Brain microvascular endothelial cell (primary cell): ENCODE measurements at regions not wholly inside any gene's neighbourhood (a gene's known extent, or its start where the extent isn't known, plus 50 kb on each side); places are given as distances from the start of the nearest gene placed in this dataset.

Experiments used
- DNase-seq: peaks from one replicate; pipeline ENCODE4 v3.0.0-alpha.2; 2020
- H3K27ac ChIP-seq: fragments of 250-450 bp; sonication (Bioruptor Pico); 2 replicates; pipeline ENCODE4 v1.5.1; 2020; ENCODE audit warnings: mild to moderate bottlenecking, moderate library complexity
- H3K27me3 ChIP-seq: fragments of 250-450 bp; sonication (Bioruptor Pico); replicated peaks from 2 replicates; pipeline ENCODE4 v1.5.1; 2020; ENCODE audit warnings: mild to moderate bottlenecking
- H3K36me3 ChIP-seq: fragments of 250-450 bp; sonication (Bioruptor Pico); replicated peaks from 2 replicates; pipeline ENCODE4 v1.5.1; 2020; ENCODE audit warnings: mild to moderate bottlenecking
- H3K4me3 ChIP-seq: 2 replicates; pipeline ENCODE4 v1.5.1; 2011; ENCODE audit warnings: low read depth, mild to moderate bottlenecking, control low read depth, low read length, moderate library complexity
- in situ Hi-C: cut with HindIII; loops from 2 replicates; pipeline ENCODE4 v1.10.0; 2017; ENCODE audit warnings: low sequenced_read_pairs, low pct_ligation_motif_present
- TF ChIP-seq, protein P1 (sequence below): IDR thresholded peaks from 2 replicates; pipeline ENCODE4 v1.5.1; 2011; ENCODE audit warnings: low read depth, mild to moderate bottlenecking, moderate library complexity, low read length, control low read depth, inconsistent platforms; ENCODE audit errors: missing control alignments

DNA sequence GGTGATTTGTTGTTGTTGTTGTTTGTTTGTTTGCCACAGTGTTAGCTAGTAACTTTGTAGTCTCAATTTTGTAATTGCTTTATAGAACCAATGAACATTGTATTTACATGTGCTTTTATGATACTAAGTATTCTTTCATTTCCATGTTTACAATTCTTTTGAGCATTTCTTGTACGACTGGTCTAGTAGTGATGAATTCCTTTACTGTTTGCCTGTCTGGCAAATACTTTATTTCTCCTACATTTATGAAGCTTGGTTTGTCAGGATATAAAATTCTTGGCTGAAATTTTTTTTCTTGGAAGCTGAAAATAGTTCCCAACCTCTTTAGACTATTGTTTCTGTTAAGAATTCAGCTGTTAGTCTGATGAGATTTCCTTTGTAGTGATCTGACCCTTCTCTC, 55.6 kb upstream of the SNCAIP start:
- in situ Hi-C loops = no loop called here
- no peak overlapping the region for H3K4me3 ChIP-seq
- no peak overlapping the region for H3K27ac ChIP-seq
- TF ChIP-seq, protein P1, sequence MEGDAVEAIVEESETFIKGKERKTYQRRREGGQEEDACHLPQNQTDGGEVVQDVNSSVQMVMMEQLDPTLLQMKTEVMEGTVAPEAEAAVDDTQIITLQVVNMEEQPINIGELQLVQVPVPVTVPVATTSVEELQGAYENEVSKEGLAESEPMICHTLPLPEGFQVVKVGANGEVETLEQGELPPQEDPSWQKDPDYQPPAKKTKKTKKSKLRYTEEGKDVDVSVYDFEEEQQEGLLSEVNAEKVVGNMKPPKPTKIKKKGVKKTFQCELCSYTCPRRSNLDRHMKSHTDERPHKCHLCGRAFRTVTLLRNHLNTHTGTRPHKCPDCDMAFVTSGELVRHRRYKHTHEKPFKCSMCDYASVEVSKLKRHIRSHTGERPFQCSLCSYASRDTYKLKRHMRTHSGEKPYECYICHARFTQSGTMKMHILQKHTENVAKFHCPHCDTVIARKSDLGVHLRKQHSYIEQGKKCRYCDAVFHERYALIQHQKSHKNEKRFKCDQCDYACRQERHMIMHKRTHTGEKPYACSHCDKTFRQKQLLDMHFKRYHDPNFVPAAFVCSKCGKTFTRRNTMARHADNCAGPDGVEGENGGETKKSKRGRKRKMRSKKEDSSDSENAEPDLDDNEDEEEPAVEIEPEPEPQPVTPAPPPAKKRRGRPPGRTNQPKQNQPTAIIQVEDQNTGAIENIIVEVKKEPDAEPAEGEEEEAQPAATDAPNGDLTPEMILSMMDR = no peak
- no peaks in the 10 kb centered on the region for H3K36me3 ChIP-seq
- DNase-seq = no peak
- H3K27me3 ChIP-seq = no peaks in the 10 kb centered on the region

DNA sequence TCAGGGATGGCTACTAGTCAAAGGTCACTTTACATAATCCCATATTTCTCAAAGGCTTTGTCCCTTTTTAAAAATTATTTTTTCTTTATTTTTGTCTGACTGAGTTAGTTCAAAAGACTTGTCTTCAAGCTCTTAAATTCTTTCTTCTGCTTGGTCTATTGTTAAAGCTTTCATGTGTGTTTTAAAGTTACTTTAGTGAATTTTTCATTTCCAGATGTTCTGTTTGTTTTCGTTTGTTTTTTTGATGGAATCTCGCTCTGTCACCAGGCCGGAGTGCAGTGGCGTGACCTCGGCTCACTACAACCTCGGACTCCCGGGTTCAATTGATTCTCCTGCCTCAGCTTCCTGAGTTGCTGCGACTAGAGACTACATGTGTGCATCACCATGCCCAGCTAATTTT, 55.0 kb upstream of the SNCAIP start:
- TF ChIP-seq, protein P1 = no peak
- H3K27me3 ChIP-seq = no peaks in the 10 kb centered on the region
- no peaks in the 10 kb centered on the region for H3K36me3 ChIP-seq
- no peak overlapping the region for H3K4me3 ChIP-seq
- in situ Hi-C loops = no loop called here
- no peak overlapping the region for H3K27ac ChIP-seq
- DNase-seq = no peak

- in situ Hi-C loops = no loop called here
- DNase-seq = no peak
- Histone ChIP-seq H3K27ac (no peak overlapping the region), H3K27me3 (no peaks in the 10 kb centered on the region), H3K36me3 (no peaks in the 10 kb centered on the region), H3K4me3 (no peak overlapping the region)
- TF ChIP-seq, protein P1 = no peak
Measured at GRCh38 chr5:122258241-122258640, 53.8 kb upstream of the SNCAIP start.

DNA sequence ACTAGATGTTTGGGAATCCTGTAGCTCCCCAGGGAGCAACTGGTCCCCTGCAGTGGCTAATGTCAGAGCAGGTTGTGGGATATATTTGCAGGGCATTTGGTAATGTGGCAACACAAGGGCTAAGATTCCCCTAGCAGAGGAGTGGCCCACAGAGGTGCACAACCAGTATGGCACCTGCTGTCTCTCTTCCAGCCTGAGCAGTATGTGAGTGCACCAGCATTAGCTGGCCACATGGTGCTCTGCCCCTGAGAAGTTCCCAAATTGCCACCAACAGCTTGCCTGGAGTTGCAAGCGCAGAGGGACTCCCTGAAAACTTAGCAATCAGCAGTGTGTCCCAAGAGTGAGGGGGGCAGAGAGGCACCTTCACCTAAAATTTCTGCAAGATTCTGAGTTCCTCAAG, 53.2 kb upstream of the SNCAIP start:
- H3K4me3 ChIP-seq = no peak overlapping the region
- no peak overlapping the region for H3K27ac ChIP-seq
- H3K27me3 ChIP-seq = no peaks in the 10 kb centered on the region
- no peak for DNase-seq
- in situ Hi-C loops = no loop called here
- H3K36me3 ChIP-seq = no peaks in the 10 kb centered on the region
- TF ChIP-seq, protein P1 = peak; percentile 7

GRCh38 chr5:122259995-122260394, 52.0 kb upstream of the SNCAIP start:
- in situ Hi-C loops = no loop called here
- TF ChIP-seq, protein P1 = no peak
- Histone ChIP-seq H3K27ac (peak overlapping the region; percentile 9), H3K36me3 (no peaks in the 10 kb centered on the region), H3K27me3 (no peaks in the 10 kb centered on the region), H3K4me3 (no peak overlapping the region)
- DNase-seq = peak; percentile 91

DNA sequence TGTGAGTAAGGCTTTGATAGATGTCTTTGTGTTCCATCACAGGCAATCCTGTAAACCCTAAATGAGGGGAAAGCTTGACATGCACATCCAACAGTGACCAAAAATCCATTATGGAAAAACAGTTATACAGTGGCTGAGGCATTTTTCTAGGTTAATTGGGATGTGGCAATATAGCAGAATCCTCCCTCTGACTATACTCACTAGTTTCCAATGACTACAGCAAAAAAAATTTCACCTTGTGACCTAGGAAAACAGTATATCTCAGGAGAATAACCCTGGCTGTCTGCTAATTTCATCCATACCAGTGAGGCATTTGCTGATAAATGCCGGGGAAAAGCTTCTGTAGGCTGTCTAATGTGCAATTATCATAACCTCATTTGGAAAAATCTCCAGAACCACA, 49.9 kb upstream of the SNCAIP start:
- Histone ChIP-seq H3K27ac (peak overlapping the region; percentile 72), H3K4me3 (no peak overlapping the region), H3K27me3 (no peaks in the 10 kb centered on the region), H3K36me3 (no peaks in the 10 kb centered on the region)
- in situ Hi-C loops = no loop called here
- TF ChIP-seq, protein P1 = no peak
- DNase-seq = peak; percentile 39
